ENCODE measurements at regions not wholly inside any gene's neighbourhood (a gene's known extent, or its start where the extent isn't known, plus 50 kb on each side); places are given as distances from the start of the nearest gene placed in this dataset.

DNA sequence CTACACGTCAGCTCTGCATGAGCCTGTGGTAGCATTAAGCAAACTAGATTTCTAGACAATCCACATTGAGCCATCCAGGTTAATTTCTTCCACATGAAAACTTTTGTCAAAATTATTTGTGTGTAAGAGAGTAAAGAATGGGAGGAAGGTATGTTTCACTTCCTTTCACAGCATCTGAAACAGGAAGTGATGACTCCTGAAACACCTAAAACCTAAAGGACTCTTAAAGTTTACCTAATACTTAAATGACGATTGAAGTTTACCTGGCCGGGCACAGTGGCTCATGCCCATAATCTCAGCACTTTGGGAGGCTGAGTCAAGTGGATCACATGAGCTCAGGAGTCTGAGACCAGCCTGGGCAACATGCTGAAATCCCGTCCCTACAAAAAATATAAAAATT, 223.8 kb downstream of the CEMIP2 start:
- intact Hi-C loops (cut with DNase I; ENCODE audit: low total_unique reads) = no loop called here
- 75 to 84% (median 79%) methylated on average over 4 of the region's 4 CpGs for WGBS, 5 donors
- Histone ChIP-seq H3K9me3 (no peaks in the 10 kb centered on the region), H3K36me3 (no peaks in the 10 kb centered on the region), H3K4me1 (peaks cover 0 to 20% (median 4%) of the 10 kb centered on the region in 6 donors), H3K27ac (no peak overlapping the region), H3K27me3 (replicated peaks in 1 of 7) (no peaks in the 10 kb centered on the region), H3K4me3 (no peak overlapping the region)
- DNase-seq = no peak
- TF ChIP-seq POLR2A (IDR thresholded peaks at IDR 0.05) (no peak), POLR2AphosphoS5 (IDR thresholded peaks at IDR 0.05) (no peak)
- TF ChIP-seq, protein P1, sequence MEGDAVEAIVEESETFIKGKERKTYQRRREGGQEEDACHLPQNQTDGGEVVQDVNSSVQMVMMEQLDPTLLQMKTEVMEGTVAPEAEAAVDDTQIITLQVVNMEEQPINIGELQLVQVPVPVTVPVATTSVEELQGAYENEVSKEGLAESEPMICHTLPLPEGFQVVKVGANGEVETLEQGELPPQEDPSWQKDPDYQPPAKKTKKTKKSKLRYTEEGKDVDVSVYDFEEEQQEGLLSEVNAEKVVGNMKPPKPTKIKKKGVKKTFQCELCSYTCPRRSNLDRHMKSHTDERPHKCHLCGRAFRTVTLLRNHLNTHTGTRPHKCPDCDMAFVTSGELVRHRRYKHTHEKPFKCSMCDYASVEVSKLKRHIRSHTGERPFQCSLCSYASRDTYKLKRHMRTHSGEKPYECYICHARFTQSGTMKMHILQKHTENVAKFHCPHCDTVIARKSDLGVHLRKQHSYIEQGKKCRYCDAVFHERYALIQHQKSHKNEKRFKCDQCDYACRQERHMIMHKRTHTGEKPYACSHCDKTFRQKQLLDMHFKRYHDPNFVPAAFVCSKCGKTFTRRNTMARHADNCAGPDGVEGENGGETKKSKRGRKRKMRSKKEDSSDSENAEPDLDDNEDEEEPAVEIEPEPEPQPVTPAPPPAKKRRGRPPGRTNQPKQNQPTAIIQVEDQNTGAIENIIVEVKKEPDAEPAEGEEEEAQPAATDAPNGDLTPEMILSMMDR (IDR thresholded peaks at IDR 0.05 in 8 of 11, conservative IDR thresholded peaks at IDR 0.05 in 3 of 11) = no peak

DNA sequence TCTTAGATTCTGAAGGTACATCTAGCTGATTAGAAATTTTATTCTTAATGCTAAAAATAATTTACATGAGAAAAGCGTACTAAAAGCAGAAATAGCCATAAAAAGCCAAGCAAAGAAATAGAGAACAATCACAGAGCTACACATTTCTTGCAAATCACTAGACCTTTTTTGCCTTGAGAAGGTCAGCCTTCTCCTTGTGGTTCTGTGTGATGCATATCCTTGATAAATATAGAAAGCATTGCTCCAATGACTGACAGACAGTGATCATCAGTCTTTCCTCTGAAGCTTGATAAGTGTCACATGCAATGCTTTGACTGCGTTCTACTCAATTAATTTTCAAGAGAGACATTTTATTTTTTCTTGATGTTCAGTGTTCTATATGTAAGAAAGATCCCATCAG, 226.9 kb downstream of the CEMIP2 start:
- no peaks in the 10 kb centered on the region for H3K36me3 ChIP-seq
- no peak overlapping the region for H3K4me3 ChIP-seq
- DNase-seq = no peak
- no peaks in the 10 kb centered on the region for H3K9me3 ChIP-seq
- no peak for TF ChIP-seq POLR2A (IDR thresholded peaks at IDR 0.05)
- no peak for TF ChIP-seq POLR2AphosphoS5 (IDR thresholded peaks at IDR 0.05)
- TF ChIP-seq, protein P1 (IDR thresholded peaks at IDR 0.05 in 8 of 11, conservative IDR thresholded peaks at IDR 0.05 in 3 of 11) = no peak
- H3K4me1 ChIP-seq = peaks cover 0 to 8% (median 0%) of the 10 kb centered on the region in 6 donors
- 81 to 91% (median 87%) methylated on average over 2 of the region's 2 CpGs for WGBS, 5 donors
- no peaks in the 10 kb centered on the region for H3K27me3 ChIP-seq (replicated peaks in 1 of 7)
- H3K27ac ChIP-seq = no peak overlapping the region
- intact Hi-C loops (cut with DNase I; ENCODE audit: low total_unique reads) = no loop called here

DNA sequence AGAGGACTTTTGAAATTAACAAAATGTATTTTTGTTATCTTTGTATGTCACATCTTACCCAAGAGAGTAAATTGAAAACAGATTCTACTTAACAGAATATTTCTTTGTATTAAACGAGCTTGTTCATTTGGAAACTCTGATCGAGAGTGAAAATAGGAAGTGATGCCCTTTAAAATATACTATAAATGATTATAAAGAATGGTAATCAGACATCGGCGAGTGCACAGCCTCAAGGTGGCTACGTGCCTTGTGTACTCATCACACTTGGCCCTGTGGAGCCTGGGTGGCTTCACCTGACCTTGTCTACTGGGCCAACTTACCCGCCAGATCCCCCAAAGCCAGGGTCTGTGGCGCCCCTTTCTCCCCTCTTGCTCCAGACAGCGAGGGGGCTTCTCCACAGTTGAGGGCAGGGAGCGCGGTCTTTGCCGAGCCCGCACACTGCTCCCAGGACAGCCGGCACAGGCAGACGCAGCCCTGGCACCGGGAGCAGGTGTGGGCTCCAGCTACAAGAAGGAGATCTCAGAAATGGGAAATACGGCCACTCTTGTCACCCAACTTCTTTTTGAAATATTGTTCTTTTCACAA, 243.2 kb downstream of the CEMIP2 start:
- no peak for TF ChIP-seq POLR2AphosphoS5 (IDR thresholded peaks at IDR 0.05)
- no peak for TF ChIP-seq POLR2A (IDR thresholded peaks at IDR 0.05)
- TF ChIP-seq, protein P1 (IDR thresholded peaks at IDR 0.05 in 8 of 11, conservative IDR thresholded peaks at IDR 0.05 in 3 of 11) = no peak
- H3K4me3 ChIP-seq = no peak overlapping the region
- H3K4me1 ChIP-seq = no peaks in the 10 kb centered on the region
- WGBS, 5 donors = 85 to 92% (median 90%) methylated on average over 16 of the region's 16 CpGs
- no peaks in the 10 kb centered on the region for H3K36me3 ChIP-seq
- H3K27me3 ChIP-seq (replicated peaks in 1 of 7) = no peaks in the 10 kb centered on the region
- intact Hi-C loops (cut with DNase I; ENCODE audit: low total_unique reads) = no loop called here
- DNase-seq = peak; percentile 73
- H3K9me3 ChIP-seq = no peaks in the 10 kb centered on the region
- no peak overlapping the region for H3K27ac ChIP-seq

DNA sequence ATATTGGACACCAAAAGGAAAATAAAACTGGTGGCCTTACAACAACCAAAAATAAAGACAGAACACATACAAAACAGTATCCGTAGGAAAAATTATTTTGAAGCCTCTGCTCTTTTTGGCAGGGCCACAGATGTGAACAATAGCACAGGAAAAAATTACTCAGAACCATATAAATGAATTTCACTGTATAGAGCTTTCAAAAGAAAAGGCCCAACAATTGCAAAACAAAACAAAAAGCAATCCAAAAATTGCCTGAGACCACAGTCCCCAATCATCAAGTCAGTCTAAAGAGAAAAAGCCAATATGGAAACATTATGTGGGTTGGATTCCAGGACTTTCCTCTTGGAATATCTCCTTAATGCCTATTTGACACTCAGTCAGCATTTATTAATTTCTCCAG, 243.8 kb downstream of the CEMIP2 start:
- Histone ChIP-seq H3K4me3 (no peak overlapping the region), H3K27ac (no peak overlapping the region), H3K27me3 (replicated peaks in 1 of 7) (no peaks in the 10 kb centered on the region), H3K9me3 (no peaks in the 10 kb centered on the region), H3K36me3 (no peaks in the 10 kb centered on the region), H3K4me1 (no peaks in the 10 kb centered on the region)
- no peak for DNase-seq
- intact Hi-C loops (cut with DNase I; ENCODE audit: low total_unique reads) = no loop called here
- TF ChIP-seq POLR2AphosphoS5 (IDR thresholded peaks at IDR 0.05) = no peak
- TF ChIP-seq POLR2A (IDR thresholded peaks at IDR 0.05) = no peak
- TF ChIP-seq, protein P1 (IDR thresholded peaks at IDR 0.05 in 8 of 11, conservative IDR thresholded peaks at IDR 0.05 in 3 of 11) = no peak
- WGBS, 5 donors = 53 to 80% (median 65%) methylated on average over 1 of the region's 1 CpG
